Ishikawa (cell line): ENCODE measurements at regions not wholly inside any gene's neighbourhood (a gene's known extent, or its start where the extent isn't known, plus 50 kb on each side); places are given as distances from the start of the nearest gene placed in this dataset.

Experiments used
- CREB1 ChIP-seq: IDR thresholded peaks from 2 replicates; pipeline ENCODE4 v1.6.1; 2012; ENCODE audit warnings: low read depth
- EGR1 ChIP-seq: IDR thresholded peaks from 2 replicates; pipeline ENCODE4 v1.6.1; 2012
- EP300 ChIP-seq: IDR thresholded peaks from 2 replicates; pipeline ENCODE4 v1.6.1; 2012; ENCODE audit warnings: borderline replicate concordance
- NFIC ChIP-seq: IDR thresholded peaks from 2 replicates; pipeline ENCODE4 v1.6.1; 2012
- RAD21 ChIP-seq: IDR thresholded peaks from 2 replicates; pipeline ENCODE4 v1.6.1; 2012; ENCODE audit warnings: low read depth
- TEAD4 ChIP-seq: IDR thresholded peaks from 2 replicates; pipeline ENCODE4 v1.6.1; 2012
- YY1 ChIP-seq: IDR thresholded peaks from 2 replicates; pipeline ENCODE4 v1.6.1; 2012; ENCODE audit warnings: low read depth
- ZBTB7A ChIP-seq: IDR thresholded peaks from 2 replicates; pipeline ENCODE4 v1.6.1; 2012; ENCODE audit warnings: low read depth
- TF ChIP-seq, protein P1 (sequence below): IDR thresholded peaks from 2 replicates; pipeline ENCODE4 v1.6.1; 2012; ENCODE audit warnings: low read depth, mild to moderate bottlenecking
- TF ChIP-seq, protein P2 (sequence below): IDR thresholded peaks from 2 replicates; pipeline ENCODE4 v1.6.1; 2012
- TF ChIP-seq, protein P3 (sequence below): IDR thresholded peaks from 2 replicates; pipeline ENCODE4 v1.6.1; 2012

DNA sequence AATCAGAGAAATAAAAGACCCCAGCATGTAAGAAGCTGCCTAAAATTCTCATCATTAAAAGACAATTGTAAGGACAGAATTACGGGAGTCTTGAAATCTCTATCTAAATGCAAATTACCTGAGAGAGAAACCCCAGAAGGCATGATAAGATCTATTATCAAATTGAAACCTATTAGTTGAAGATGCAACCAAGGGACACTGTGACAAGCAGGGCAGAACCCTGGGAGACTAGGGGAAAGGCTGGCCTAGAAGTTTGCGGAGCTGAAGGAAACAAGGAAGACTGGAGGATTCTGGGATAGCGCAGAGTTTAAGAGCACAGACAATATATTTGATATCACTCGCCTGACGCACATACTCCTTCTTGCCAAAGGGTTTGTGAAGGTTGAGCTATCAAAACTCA is 319.5 kb upstream of the CHAC2 start:
- TF ChIP-seq, protein P1, sequence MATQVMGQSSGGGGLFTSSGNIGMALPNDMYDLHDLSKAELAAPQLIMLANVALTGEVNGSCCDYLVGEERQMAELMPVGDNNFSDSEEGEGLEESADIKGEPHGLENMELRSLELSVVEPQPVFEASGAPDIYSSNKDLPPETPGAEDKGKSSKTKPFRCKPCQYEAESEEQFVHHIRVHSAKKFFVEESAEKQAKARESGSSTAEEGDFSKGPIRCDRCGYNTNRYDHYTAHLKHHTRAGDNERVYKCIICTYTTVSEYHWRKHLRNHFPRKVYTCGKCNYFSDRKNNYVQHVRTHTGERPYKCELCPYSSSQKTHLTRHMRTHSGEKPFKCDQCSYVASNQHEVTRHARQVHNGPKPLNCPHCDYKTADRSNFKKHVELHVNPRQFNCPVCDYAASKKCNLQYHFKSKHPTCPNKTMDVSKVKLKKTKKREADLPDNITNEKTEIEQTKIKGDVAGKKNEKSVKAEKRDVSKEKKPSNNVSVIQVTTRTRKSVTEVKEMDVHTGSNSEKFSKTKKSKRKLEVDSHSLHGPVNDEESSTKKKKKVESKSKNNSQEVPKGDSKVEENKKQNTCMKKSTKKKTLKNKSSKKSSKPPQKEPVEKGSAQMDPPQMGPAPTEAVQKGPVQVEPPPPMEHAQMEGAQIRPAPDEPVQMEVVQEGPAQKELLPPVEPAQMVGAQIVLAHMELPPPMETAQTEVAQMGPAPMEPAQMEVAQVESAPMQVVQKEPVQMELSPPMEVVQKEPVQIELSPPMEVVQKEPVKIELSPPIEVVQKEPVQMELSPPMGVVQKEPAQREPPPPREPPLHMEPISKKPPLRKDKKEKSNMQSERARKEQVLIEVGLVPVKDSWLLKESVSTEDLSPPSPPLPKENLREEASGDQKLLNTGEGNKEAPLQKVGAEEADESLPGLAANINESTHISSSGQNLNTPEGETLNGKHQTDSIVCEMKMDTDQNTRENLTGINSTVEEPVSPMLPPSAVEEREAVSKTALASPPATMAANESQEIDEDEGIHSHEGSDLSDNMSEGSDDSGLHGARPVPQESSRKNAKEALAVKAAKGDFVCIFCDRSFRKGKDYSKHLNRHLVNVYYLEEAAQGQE, result no peak
- TF ChIP-seq NFIC (no peak), YY1 (no peak), EP300 (no peak), EGR1 (no peak), RAD21 (no peak), ZBTB7A (no peak), CREB1 (no peak), TEAD4 (no peak)
- TF ChIP-seq, protein P2, sequence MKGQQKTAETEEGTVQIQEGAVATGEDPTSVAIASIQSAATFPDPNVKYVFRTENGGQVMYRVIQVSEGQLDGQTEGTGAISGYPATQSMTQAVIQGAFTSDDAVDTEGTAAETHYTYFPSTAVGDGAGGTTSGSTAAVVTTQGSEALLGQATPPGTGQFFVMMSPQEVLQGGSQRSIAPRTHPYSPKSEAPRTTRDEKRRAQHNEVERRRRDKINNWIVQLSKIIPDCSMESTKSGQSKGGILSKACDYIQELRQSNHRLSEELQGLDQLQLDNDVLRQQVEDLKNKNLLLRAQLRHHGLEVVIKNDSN, result no peak
- TF ChIP-seq, protein P3, sequence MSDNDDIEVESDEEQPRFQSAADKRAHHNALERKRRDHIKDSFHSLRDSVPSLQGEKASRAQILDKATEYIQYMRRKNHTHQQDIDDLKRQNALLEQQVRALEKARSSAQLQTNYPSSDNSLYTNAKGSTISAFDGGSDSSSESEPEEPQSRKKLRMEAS, result no peak
